ENCODE measurements at regions not wholly inside any gene's neighbourhood (a gene's known extent, or its start where the extent isn't known, plus 50 kb on each side); places are given as distances from the start of the nearest gene placed in this dataset.

- DNase-seq = no peak
- in situ Hi-C loops (cut with MboI; ENCODE audit: low pct_unique_long_range_greater_than_20kb, low sequenced_read_pairs) = no loop called here
These were observed 460.6 kb downstream of the FOXO1 start for GRCh38 chr13:40205771-40206240.

DNA sequence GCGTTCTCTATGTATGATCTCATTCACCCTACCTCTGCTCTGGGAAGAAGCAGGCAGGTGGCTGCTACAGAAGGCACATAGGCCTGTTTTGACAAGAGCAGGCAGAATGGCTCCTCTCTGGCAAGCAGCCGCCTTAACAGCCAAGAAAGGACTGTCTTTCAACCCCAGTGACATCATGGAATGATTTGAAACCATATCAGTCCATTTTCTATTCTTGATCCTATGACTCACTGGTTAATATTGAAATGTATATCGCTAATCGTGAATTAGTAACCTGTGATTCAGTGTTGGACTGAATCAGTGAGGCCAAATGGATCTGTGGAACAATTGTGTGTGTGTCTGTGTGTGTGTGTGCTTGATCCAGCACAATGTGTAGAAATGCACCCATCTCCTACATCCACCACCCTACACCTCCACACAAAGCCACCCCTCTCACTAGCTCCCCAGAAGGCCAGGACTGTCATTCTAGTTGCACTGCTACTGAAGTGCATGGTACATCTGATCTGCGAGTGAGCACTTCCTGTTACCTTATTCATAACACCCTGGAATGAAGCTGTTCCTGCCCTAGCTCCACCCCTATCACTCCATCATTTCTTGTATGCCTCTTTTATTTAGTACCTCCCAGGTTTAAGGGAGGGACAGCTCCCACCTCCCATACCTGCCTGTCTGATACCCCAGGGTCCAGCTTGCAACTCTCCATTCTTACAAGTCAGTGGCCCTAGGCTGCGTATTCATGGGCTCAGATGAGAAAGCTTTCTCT is 460.0 kb downstream of the FOXO1 start:
- DNase-seq = no peak

GRCh38 chr13:40207001-40207478 is 459.4 kb downstream of the FOXO1 start:
- DNase-seq = peak; percentile 51
- in situ Hi-C loops (cut with MboI; ENCODE audit: low pct_unique_long_range_greater_than_20kb, low sequenced_read_pairs) = no loop called here

More for the DNA sequence above, 460.0 kb downstream of the FOXO1 start:
- in situ Hi-C loops (cut with MboI; ENCODE audit: low pct_unique_long_range_greater_than_20kb, low sequenced_read_pairs) = no loop called here

GRCh38 chr13:40208517-40208916 is 457.9 kb downstream of the FOXO1 start:
- in situ Hi-C loops (cut with MboI; ENCODE audit: low pct_unique_long_range_greater_than_20kb, low sequenced_read_pairs) = no loop called here
- DNase-seq = no peak

DNA sequence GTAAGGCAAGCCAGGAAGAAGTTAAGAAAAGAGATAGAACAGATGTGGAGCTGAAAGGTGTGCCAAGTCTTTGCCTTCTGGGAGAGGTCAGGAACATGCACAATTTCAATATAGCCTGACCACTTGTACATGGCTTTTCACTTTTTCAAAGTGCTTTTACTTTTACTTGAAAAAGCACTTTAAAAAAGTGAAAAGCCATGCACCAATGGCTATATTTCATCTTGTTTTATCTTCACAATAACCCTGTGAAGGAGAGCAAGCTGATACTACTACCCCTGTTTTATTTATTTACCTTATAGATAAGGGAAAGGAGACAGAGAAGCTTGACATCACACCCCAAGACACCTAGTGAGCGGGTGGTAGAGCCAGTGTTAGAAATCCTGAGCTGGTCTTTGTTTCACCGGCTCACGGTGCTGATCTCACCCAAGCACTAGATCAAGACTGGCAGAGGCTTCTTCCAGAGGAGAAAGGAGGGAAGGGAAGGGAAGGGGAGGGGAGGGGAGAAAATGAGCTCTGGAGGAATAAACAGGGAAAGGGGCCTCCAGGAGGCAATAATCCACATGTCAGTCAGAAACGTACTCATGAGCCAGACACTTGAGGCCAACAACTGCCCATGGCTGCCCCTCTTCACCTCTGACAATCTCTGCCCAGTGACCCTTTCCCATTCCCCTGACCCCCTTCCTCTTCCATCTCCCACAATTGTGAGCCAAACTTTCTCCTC is 455.4 kb downstream of the FOXO1 start:
- in situ Hi-C loops (cut with MboI; ENCODE audit: low pct_unique_long_range_greater_than_20kb, low sequenced_read_pairs) = no loop called here

DNA sequence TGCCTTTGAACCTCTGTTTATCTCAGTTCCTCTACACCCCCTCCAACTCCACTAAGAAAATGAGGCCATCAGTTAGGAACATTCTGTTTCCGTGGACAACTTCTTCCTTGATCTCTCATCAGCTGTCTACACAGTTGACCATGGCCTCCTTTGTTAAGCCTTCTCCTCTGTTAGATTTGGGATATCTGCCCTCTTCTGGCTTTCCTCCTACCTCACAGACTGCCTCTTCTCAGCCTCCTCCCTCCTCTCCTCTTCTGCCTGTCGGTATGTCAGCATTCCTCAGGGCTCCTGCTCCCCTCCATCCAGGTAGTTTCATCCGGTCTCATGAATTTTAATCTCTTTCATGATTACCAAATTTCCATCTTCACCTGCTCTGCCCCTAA is 454.9 kb downstream of the FOXO1 start:
- DNase-seq = no peak

More for the DNA sequence above, 455.4 kb downstream of the FOXO1 start:
- no peak for DNase-seq

DNA sequence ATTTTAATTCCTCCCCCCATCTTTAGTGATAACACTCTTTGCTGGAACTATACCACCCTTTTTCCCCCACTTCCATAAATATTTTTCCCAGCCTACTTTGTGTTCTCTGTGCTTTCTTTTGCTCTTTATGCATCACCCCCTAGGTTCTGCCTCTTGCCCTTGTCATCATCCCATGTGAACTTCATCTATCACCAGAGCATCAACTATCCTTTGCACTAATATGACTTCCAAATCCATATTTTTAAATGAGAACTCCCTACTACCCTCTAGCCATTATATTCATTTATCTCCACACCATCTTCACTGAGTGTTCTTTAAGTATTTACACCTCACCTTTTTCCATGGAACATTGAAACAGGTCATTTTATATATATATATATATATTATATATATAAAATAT is 452.7 kb downstream of the FOXO1 start:
- peak; percentile 55 for DNase-seq
- in situ Hi-C loops (cut with MboI; ENCODE audit: low pct_unique_long_range_greater_than_20kb, low sequenced_read_pairs) = no loop called here

More for the DNA sequence above, 454.9 kb downstream of the FOXO1 start:
- in situ Hi-C loops (cut with MboI; ENCODE audit: low pct_unique_long_range_greater_than_20kb, low sequenced_read_pairs) = no loop called here

DNA sequence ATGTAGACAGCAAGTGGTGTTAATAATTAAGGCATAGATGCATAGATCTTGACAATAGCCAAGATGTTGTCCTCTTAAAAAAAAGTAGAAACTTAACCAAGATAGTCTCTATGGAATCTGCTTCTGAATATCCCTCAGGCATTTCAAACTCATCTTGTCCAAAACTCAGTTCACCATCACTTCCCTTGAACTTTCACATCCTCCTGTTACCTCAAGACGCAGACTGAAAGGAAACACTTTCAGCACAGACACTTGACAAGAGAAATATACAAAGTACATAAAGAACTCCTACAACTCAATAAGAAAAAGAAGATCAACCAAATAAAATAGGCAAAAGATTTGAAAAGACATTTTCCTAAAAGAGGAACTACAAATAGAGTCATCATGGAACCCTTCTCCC is 451.1 kb downstream of the FOXO1 start:
- in situ Hi-C loops (cut with MboI; ENCODE audit: low pct_unique_long_range_greater_than_20kb, low sequenced_read_pairs) = no loop called here
- peak; percentile 8 for DNase-seq

DNA sequence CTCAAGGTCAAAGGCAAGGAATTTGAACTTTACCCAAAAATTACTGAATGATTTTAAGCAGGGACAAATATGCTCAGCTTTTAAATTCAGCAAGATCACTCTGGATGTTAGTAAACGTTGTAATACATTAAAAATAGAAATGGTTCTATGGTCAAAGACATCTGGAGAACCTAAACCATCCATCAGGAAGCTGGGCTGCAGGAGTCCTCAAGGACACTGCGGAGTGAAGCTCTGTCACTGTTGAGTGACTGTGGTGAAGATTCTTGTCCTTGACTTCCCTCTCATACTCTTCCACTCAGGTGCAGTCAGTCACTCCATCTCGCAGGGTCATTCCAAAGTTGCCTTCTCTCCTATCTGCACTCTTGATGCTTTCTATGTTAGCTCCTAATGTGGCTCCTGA is 450.7 kb downstream of the FOXO1 start:
- in situ Hi-C loops (cut with MboI; ENCODE audit: low pct_unique_long_range_greater_than_20kb, low sequenced_read_pairs) = no loop called here
- no peak for DNase-seq

GRCh38 chr13:40217675-40218074 is 448.8 kb downstream of the FOXO1 start:
- in situ Hi-C loops (cut with MboI; ENCODE audit: low pct_unique_long_range_greater_than_20kb, low sequenced_read_pairs) = no loop called here
- no peak for DNase-seq

DNA sequence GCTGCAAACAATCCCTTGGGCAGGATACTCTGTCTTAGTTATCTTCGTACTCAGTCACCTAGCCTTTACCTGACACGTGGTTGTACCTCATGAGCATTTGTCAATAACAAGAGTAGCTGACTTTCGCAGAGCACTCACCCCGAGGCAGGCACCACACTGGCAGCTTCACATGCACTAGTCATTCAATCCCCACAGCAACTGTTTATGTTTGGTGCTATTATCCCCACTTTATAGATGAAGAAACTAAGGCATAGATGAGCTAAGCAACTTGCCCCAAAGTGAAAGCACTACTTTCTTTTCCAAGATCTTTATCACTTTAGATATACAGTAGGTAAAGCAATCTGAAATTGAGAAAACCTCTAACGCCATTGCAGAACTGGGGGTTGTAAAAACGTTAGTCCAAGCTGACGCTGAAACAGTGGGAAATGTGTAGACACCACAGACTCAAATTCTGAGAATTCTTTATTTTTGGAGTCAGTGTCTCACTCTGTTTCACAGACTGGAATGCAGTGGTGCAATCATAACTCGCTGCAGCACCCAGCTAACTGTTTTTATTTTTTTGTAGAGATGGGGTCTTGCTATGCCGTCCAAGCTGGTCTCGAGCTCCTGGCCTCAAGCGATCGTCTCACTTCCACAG is 446.0 kb downstream of the FOXO1 start:
- DNase-seq = no peak
- in situ Hi-C loops (cut with MboI; ENCODE audit: low pct_unique_long_range_greater_than_20kb, low sequenced_read_pairs) = no loop called here

DNA sequence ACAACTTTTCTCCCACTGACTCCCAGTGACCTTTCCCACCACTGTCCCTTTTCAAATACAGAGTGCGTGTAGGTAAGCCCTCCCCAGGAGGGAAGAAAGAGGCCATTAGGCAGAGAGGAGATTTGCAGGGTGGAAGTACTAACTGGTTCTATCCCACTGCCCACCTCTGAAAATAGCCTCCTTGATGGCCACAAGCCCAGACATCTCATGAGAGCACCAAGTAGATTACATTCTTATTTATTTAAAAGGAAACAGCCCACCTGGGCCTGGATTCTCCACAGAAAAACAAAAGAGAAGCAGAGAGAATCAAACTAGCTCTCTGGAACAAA is 445.3 kb downstream of the FOXO1 start:
- in situ Hi-C loops (cut with MboI; ENCODE audit: low pct_unique_long_range_greater_than_20kb, low sequenced_read_pairs) = no loop called here

DNA sequence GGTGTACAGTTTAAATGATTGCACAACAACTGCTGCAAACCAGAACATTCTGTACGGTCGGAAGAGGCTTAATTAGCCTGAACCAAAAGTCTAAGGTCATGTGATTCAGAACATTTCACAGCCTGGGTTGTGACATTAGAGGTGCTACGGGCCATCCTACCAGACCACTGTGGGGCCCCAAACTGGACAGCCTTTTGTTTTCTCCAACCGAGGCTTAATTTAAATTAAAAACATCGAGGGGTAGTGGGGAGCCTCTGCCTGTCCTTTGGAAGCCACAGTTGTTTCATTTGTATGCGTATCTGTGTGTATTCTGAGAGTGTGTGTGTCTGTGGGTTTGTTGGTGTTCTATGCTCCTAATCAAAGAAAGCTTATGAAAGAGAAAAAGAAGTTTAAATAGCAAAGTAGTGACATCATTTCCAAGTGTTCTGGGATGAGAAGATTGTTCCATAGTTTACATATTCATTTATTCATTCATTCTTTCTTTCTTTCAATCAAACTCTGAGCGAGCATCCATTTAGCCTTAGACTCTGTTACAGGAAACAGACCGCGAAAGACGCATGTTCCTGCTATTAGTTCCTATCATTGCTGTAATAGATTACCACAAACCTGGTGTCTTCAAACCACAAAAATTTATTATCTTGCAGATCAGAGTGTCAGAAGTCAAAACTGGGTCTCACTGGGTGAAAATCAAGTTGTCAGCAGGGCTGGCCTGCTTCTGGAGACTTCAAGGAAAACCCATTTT is 444.8 kb downstream of the FOXO1 start:
- in situ Hi-C loops (cut with MboI; ENCODE audit: low pct_unique_long_range_greater_than_20kb, low sequenced_read_pairs) = no loop called here
- DNase-seq = peak; percentile 10

More for the DNA sequence above, 445.3 kb downstream of the FOXO1 start:
- DNase-seq = no peak

GRCh38 chr13:40223585-40223984 is 442.9 kb downstream of the FOXO1 start:
- in situ Hi-C loops (cut with MboI; ENCODE audit: low pct_unique_long_range_greater_than_20kb, low sequenced_read_pairs) = no loop called here

DNA sequence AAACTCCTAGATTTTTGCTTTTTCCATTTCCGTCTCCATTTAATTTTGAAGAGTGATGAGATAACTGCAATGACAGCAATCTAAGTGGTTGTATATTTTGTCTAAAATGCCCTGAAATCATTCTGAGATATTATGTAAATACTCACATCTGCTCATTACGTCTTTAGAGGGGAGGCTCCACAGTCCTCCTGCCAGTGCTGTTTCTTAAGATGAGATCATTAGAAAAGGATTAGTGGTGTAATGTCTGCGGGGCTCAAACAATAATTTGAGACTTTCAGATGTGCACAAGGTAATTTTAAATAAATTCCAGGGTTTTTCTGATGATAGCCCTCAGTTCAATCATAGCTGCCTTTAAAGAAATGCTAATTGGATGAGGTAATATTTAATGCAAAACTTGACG is 437.9 kb downstream of the FOXO1 start:
- no peak for DNase-seq
- in situ Hi-C loops (cut with MboI; ENCODE audit: low pct_unique_long_range_greater_than_20kb, low sequenced_read_pairs) = no loop called here

More at GRCh38 chr13:40223585-40223984, 442.9 kb downstream of the FOXO1 start:
- no peak for DNase-seq

- DNase-seq = no peak
- in situ Hi-C loops (cut with MboI; ENCODE audit: low pct_unique_long_range_greater_than_20kb, low sequenced_read_pairs) = no loop called here
These were observed 437.5 kb downstream of the FOXO1 start for GRCh38 chr13:40228990-40229389.

GRCh38 chr13:40230833-40231266 is 435.6 kb downstream of the FOXO1 start:
- DNase-seq = no peak
- in situ Hi-C loops (cut with MboI; ENCODE audit: low pct_unique_long_range_greater_than_20kb, low sequenced_read_pairs) = no loop called here

DNA sequence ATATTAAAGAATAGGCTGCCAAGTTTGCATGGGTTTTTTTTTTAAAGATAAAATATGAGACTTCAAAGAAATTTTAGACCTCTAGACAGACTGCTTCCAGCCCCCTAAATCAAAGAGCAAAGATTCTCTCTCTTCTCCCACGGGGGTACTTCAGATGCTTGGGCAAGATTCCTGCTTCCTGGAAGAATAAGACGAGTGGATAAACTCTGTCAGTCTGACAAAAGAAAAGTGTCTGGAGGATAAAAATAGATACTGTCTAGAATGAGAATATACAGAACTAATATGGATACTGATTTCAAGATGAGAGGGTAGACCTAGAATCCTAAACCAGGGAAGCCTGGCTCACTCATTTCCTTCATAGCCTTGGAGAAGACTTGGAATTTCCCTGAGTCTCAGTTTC is 435.1 kb downstream of the FOXO1 start:
- no peak for DNase-seq
- in situ Hi-C loops (cut with MboI; ENCODE audit: low pct_unique_long_range_greater_than_20kb, low sequenced_read_pairs) = no loop called here

GRCh38 chr13:40231751-40232150 is 434.7 kb downstream of the FOXO1 start:
- no peak for DNase-seq
- in situ Hi-C loops (cut with MboI; ENCODE audit: low pct_unique_long_range_greater_than_20kb, low sequenced_read_pairs) = no loop called here
